A549 (cell line): ENCODE measurements at regions not wholly inside any gene's neighbourhood (a gene's known extent, or its start where the extent isn't known, plus 50 kb on each side); places are given as distances from the start of the nearest gene placed in this dataset.

Experiments
- ATAC-seq, 2 experiments: fragments of 200-7000 bp in 1 of 2; fragments of >200 bp in 1 of 2; cut with Nextera tagmentation in 1 of 2; cut with Tn5 transposase in 1 of 2; 3 replicates each; pipeline versions ENCODE4 v1.8.0 to v1.9.1; 2018 to 2020; ENCODE audit warnings: mild to moderate bottlenecking in 1 of 2, moderate library complexity in 1 of 2
- CTCF ChIA-PET: fragments of 300-600 bp; sonication (Branson Sonifier 250); formaldehyde crosslinking; extraction: SDS; loops from one replicate; lab custom pipeline; 2021; ENCODE audit warnings: antibody characterized with exemption, inconsistent platforms; lab: Yijun Ruan, JAX
- POLR2A ChIA-PET: fragments of 350-600 bp; formaldehyde crosslinking; extraction: SDS; loops from one replicate; lab custom pipeline; 2021; ENCODE audit warnings: antibody characterized with exemption, inconsistent platforms; lab: Yijun Ruan, JAX
- DNase-seq, 2 experiments: peaks; one replicate each; pipeline versions ENCODE4 v3.0.0 to v3.0.0-alpha.2; 2011 to 2016; ENCODE audit warnings: low read depth in 1 of 2, low spot score in 1 of 2
- FAIRE-seq: peaks from 2 replicates; lab custom pipeline; 2011; peaks lifted over from hg19 to GRCh38; lab: Jason Lieb, UNC
- H3K27ac ChIP-seq, 2 experiments: fragments of >200 bp; sonication (Bioruptor Twin); formaldehyde crosslinking; 3 replicates each; pipeline ENCODE4 v1.5.1; 2016 to 2017
- H3K4me1 ChIP-seq: fragments of >200 bp; sonication (Bioruptor Twin); formaldehyde crosslinking; 3 replicates; pipeline ENCODE4 v1.6.1; 2016
- H3K4me2 ChIP-seq: fragments of >200 bp; sonication (Bioruptor Twin); formaldehyde crosslinking; 3 replicates; pipeline ENCODE4 v1.6.1; 2016
- H3K4me3 ChIP-seq: fragments of >200 bp; sonication (Bioruptor Twin); formaldehyde crosslinking; 3 replicates; pipeline ENCODE4 v1.5.1; 2016
- H3K9me3 ChIP-seq: fragments of >200 bp; sonication (Bioruptor Twin); formaldehyde crosslinking; 3 replicates; pipeline ENCODE4 v1.6.1; 2016
- BCL3 ChIP-seq: fragments of >200 bp; sonication (Bioruptor Twin); formaldehyde crosslinking; IDR thresholded peaks from 3 replicates; pipeline ENCODE4 v1.6.1; 2016
- BHLHE40 ChIP-seq: IDR thresholded peaks from 2 replicates; pipeline ENCODE4 v1.6.1; 2012; ENCODE audit warnings: low read depth, low read length, inconsistent platforms
- CBX8 ChIP-seq: fragments of 200-600 bp; sonication (generic); IDR thresholded peaks from 2 replicates; pipeline ENCODE4 v1.6.1; 2016
- CEBPB ChIP-seq, 2 experiments: fragments of >200 bp in 1 of 2; sonication (Bioruptor Twin) in 1 of 2; formaldehyde crosslinking in 1 of 2; IDR thresholded peaks; 2 replicates each; pipeline ENCODE4 v1.6.1; 2012 to 2016
- CTCF ChIP-seq: fragments of >200 bp; sonication (Bioruptor Twin); formaldehyde crosslinking; IDR thresholded peaks from 3 replicates; pipeline ENCODE4 v1.5.1; 2016
- EHF ChIP-seq: fragments of 250-450 bp; sonication (Bioruptor Pico); IDR thresholded peaks from 2 replicates; pipeline ENCODE4 v1.5.0; 2020; ENCODE audit warnings: mild to moderate bottlenecking
- ELK1 ChIP-seq: fragments of 150-350 bp; IDR thresholded peaks from 2 replicates; pipeline ENCODE4 v1.6.1; 2014; ENCODE audit warnings: low read depth, mild to moderate bottlenecking, low read length
- EP300 ChIP-seq, 2 experiments: fragments of >200 bp; sonication (Bioruptor Twin); formaldehyde crosslinking; IDR thresholded peaks; 2 replicates in 1 of 2; 3 replicates in 1 of 2; pipeline ENCODE4 v1.6.1; 2016 to 2017
- FOSL2 ChIP-seq, 2 experiments: fragments of 450-650 bp in 1 of 2; fragments of >200 bp in 1 of 2; sonication (Bioruptor Twin) in 1 of 2; formaldehyde crosslinking; IDR thresholded peaks; 2 replicates each; pipeline versions ENCODE4 v1.5.0 to v1.6.1; 2016 to 2020; ENCODE audit warnings: mild to moderate bottlenecking in 1 of 2, moderate library complexity in 1 of 2
- HMGXB4 ChIP-seq: fragments of 250-450 bp; sonication (Bioruptor Pico); IDR thresholded peaks from 2 replicates; pipeline ENCODE4 v1.5.0; 2021; ENCODE audit warnings: mild to moderate bottlenecking, moderate library complexity, borderline replicate concordance
- HOXA7 ChIP-seq: fragments of 250-450 bp; sonication (Bioruptor Pico); IDR thresholded peaks from 2 replicates; pipeline ENCODE4 v1.5.0; 2020; ENCODE audit warnings: mild to moderate bottlenecking, moderate library complexity
- HOXB13 ChIP-seq: fragments of 250-450 bp; sonication (Bioruptor Pico); IDR thresholded peaks from 2 replicates; pipeline ENCODE4 v1.5.0; 2020; ENCODE audit warnings: low read depth, mild to moderate bottlenecking, moderate library complexity
- HOXB5 ChIP-seq: fragments of 250-450 bp; sonication (Bioruptor Pico); IDR thresholded peaks from 2 replicates; pipeline ENCODE4 v1.5.0; 2020; ENCODE audit warnings: mild to moderate bottlenecking, moderate library complexity
- JUN ChIP-seq, 2 experiments: fragments of >200 bp; sonication (Bioruptor Twin); formaldehyde crosslinking; IDR thresholded peaks; 2 replicates in 1 of 2; 3 replicates in 1 of 2; pipeline ENCODE4 v1.6.1; 2016 to 2017
- MAX ChIP-seq: IDR thresholded peaks from 2 replicates; pipeline ENCODE4 v1.6.1; 2012
- NFE2L2 ChIP-seq: fragments of 150-350 bp; conservative IDR thresholded peaks from 2 replicates; pipeline ENCODE4 v1.6.1; 2014; ENCODE audit warnings: low read length
- NPAS2 ChIP-seq: fragments of 250-450 bp; sonication (Bioruptor Pico); IDR thresholded peaks from 2 replicates; pipeline ENCODE4 v1.8.0; 2022; ENCODE audit warnings: mild to moderate bottlenecking, moderate library complexity, borderline replicate concordance
- PHF8 ChIP-seq: fragments of 200-600 bp; sonication (generic); IDR thresholded peaks from 2 replicates; pipeline ENCODE4 v1.6.1; 2016; ENCODE audit warnings: low read depth, mild to moderate bottlenecking, antibody characterized with exemption, moderate library complexity, borderline replicate concordance
- RAD21 ChIP-seq, 2 experiments: fragments of >200 bp in 1 of 2; sonication (Bioruptor Twin) in 1 of 2; formaldehyde crosslinking in 1 of 2; IDR thresholded peaks in 1 of 2; conservative IDR thresholded peaks in 1 of 2; 2 replicates in 1 of 2; 3 replicates in 1 of 2; pipeline ENCODE4 v1.6.1; 2012 to 2018; ENCODE audit warnings: inconsistent platforms in 1 of 2
- RARB ChIP-seq: fragments of 250-450 bp; sonication (Bioruptor Pico); IDR thresholded peaks from 2 replicates; pipeline ENCODE4 v1.8.0; 2021; ENCODE audit warnings: mild to moderate bottlenecking, moderate library complexity
- RNF2 ChIP-seq: fragments of 200-600 bp; sonication (generic); IDR thresholded peaks from 2 replicates; pipeline ENCODE4 v1.6.1; 2016; ENCODE audit warnings: low read depth, mild to moderate bottlenecking, antibody characterized with exemption, moderate library complexity, borderline replicate concordance
- SREBF2 ChIP-seq: fragments of 450-650 bp; IDR thresholded peaks from 2 replicates; pipeline ENCODE4 v1.6.1; 2014; ENCODE audit warnings: mild to moderate bottlenecking, moderate library complexity
- ZSCAN20 ChIP-seq: fragments of 250-450 bp; sonication (Bioruptor Pico); IDR thresholded peaks from 2 replicates; pipeline ENCODE4 v1.8.0; 2022; ENCODE audit warnings: mild to moderate bottlenecking, moderate library complexity
- WGBS: methylation state at CpG from one replicate; pipeline ENCODE4 v1.1.6; 2017; ENCODE audit errors: missing lambda C conversion rate; 5-methylcytosine and 5-hydroxymethylcytosine counted together

- H3K4me3 ChIP-seq, result no peak overlapping the region
- FAIRE-seq, result no peak
- no peak for DNase-seq
- no peak overlapping the region for H3K4me2 ChIP-seq
- whole genome bisulfite sequencing, result 80% methylated on average over 3 of the region's 3 CpGs
- ChIA-PET POLR2A (no interaction called here), CTCF (interaction anchor here (1.6 to 1.8 kb wide), 2 partner anchors 13 kb away, joined by 3 to 4 read pairs; no protein-coding TSS in a partner anchor)
- TF ChIP-seq BCL3, result no peak
- H3K27ac ChIP-seq, result no peak overlapping the region
- no peaks in the 10 kb centered on the region for H3K9me3 ChIP-seq
- H3K4me1 ChIP-seq, result peaks cover 37% of the 10 kb centered on the region
- ATAC-seq, result no peak
These were observed 317.6 kb downstream of the ENC1 start for GRCh38 chr5:74322944-74323343.

- Histone ChIP-seq H3K27ac (no peak overlapping the region), H3K4me2 (no peak overlapping the region), H3K4me1 (peaks cover 29% of the 10 kb centered on the region), H3K4me3 (no peak overlapping the region), H3K9me3 (no peaks in the 10 kb centered on the region)
- CTCF ChIA-PET, result interaction anchor here (1.6 to 1.8 kb wide), 2 partner anchors 12 to 14 kb away, joined by 3 to 4 read pairs; no protein-coding TSS in a partner anchor
- POLR2A ChIA-PET, result no interaction called here
- ATAC-seq, result no peak
- no peak for DNase-seq
- TF ChIP-seq EHF (CRISPR knock-in tag), result no peak
- no peak for TF ChIP-seq SREBF2
- TF ChIP-seq CTCF, result no peak
- TF ChIP-seq JUN (IDR thresholded peaks at IDR 0.05), result no peak
- TF ChIP-seq ZSCAN20 (CRISPR knock-in tag), result no peak
- TF ChIP-seq BHLHE40, result no peak
- TF ChIP-seq PHF8, result no peak
- TF ChIP-seq BCL3, result no peak
- TF ChIP-seq NPAS2, result no peak
- TF ChIP-seq HMGXB4 (CRISPR knock-in tag), result no peak
- 35% methylated on average over 2 of the region's 2 CpGs for WGBS
- no peak for FAIRE-seq
These were observed 318.3 kb downstream of the ENC1 start for GRCh38 chr5:74322191-74322590.

GRCh38 chr5:74321326-74321725 is 319.2 kb downstream of the ENC1 start:
- Histone ChIP-seq H3K4me3 (no peak overlapping the region), H3K4me2 (no peak overlapping the region), H3K27ac (no peak overlapping the region), H3K9me3 (no peaks in the 10 kb centered on the region), H3K4me1 (peaks cover 27% of the 10 kb centered on the region)
- TF ChIP-seq HOXA7 (CRISPR knock-in tag), result no peak
- no peak for TF ChIP-seq HOXB5 (CRISPR knock-in tag)
- TF ChIP-seq RNF2, result no peak
- no peak for TF ChIP-seq MAX
- TF ChIP-seq CTCF, result no peak
- TF ChIP-seq HOXB13 (CRISPR knock-in tag), result no peak
- no peak for TF ChIP-seq RAD21 (conservative IDR thresholded peaks at IDR 0.05 in 1 of 2, IDR thresholded peaks at IDR 0.05 in 1 of 2)
- no peak for TF ChIP-seq RARB (CRISPR knock-in tag)
- no peak for TF ChIP-seq NFE2L2
- no peak for TF ChIP-seq ELK1
- no peak for TF ChIP-seq EP300 (IDR thresholded peaks at IDR 0.05)
- TF ChIP-seq CBX8, result no peak
- TF ChIP-seq FOSL2 (IDR thresholded peaks at IDR 0.05), result no peak
- TF ChIP-seq FOSL2 (CRISPR knock-in tag; IDR thresholded peaks at IDR 0.05), result no peak
- TF ChIP-seq CEBPB (IDR thresholded peaks at IDR 0.05), result no peak
- ATAC-seq (no peak), DNase-seq (no peak), FAIRE-seq (no peak)
- 77% methylated on average over 5 of the region's 5 CpGs for WGBS
- POLR2A ChIA-PET, result no interaction called here
- CTCF ChIA-PET, result interaction anchor here (1.0 kb wide), 1 partner anchor 319 kb away, joined by 5 read pairs; the partner anchor contains the start of gene ENC1
